ENCODE measurements at regions not wholly inside any gene's neighbourhood (a gene's known extent, or its start where the extent isn't known, plus 50 kb on each side); places are given as distances from the start of the nearest gene placed in this dataset.

- H3K4me3 ChIP-seq (ENCODE audit: low read depth in 2 of 2, low read length in 1 of 2): no peak overlapping the region
- WGBS (ENCODE audit: low lambda C conversion rate): 79% methylated on average over 8 of the region's 8 CpGs
- no peaks in the 10 kb centered on the region for H3K9me2 ChIP-seq
- H3K79me2 ChIP-seq (ENCODE audit: insufficient read depth): no peaks in the 10 kb centered on the region
- DNase-seq: no peak
- H4K20me1 ChIP-seq (ENCODE audit: insufficient read depth): no peaks in the 10 kb centered on the region
- TF ChIP-seq EP300 (IDR thresholded peaks at IDR 0.05; ENCODE audit: borderline replicate concordance in 1 of 2, low read depth in 1 of 2, low read length in 1 of 2): no peak
- TF ChIP-seq YY1 (IDR thresholded peaks at IDR 0.05; ENCODE audit: low read depth): no peak
- TF ChIP-seq NFIC (IDR thresholded peaks at IDR 0.05; ENCODE audit: borderline replicate concordance): no peak
- no peak for TF ChIP-seq REST (IDR thresholded peaks at IDR 0.05; ENCODE audit: low read depth, low read length)
- TF ChIP-seq FOSL2 (IDR thresholded peaks at IDR 0.05; ENCODE audit: borderline replicate concordance, low read depth): no peak
- TF ChIP-seq FOXJ3 (CRISPR knock-in tag; IDR thresholded peaks at IDR 0.05): no peak
- TF ChIP-seq, protein P1, sequence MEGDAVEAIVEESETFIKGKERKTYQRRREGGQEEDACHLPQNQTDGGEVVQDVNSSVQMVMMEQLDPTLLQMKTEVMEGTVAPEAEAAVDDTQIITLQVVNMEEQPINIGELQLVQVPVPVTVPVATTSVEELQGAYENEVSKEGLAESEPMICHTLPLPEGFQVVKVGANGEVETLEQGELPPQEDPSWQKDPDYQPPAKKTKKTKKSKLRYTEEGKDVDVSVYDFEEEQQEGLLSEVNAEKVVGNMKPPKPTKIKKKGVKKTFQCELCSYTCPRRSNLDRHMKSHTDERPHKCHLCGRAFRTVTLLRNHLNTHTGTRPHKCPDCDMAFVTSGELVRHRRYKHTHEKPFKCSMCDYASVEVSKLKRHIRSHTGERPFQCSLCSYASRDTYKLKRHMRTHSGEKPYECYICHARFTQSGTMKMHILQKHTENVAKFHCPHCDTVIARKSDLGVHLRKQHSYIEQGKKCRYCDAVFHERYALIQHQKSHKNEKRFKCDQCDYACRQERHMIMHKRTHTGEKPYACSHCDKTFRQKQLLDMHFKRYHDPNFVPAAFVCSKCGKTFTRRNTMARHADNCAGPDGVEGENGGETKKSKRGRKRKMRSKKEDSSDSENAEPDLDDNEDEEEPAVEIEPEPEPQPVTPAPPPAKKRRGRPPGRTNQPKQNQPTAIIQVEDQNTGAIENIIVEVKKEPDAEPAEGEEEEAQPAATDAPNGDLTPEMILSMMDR (IDR thresholded peaks at IDR 0.05): no peak
- TF ChIP-seq JUND (IDR thresholded peaks at IDR 0.05): no peak
- TF ChIP-seq TAF1 (IDR thresholded peaks at IDR 0.05; ENCODE audit: borderline replicate concordance, low read depth, low read length): no peak
- TF ChIP-seq POLR2AphosphoS5 (IDR thresholded peaks at IDR 0.05; ENCODE audit: low read depth, low read length): no peak
- TF ChIP-seq RXRA (IDR thresholded peaks at IDR 0.05; ENCODE audit: borderline replicate concordance, low read depth): no peak
- no peak for TF ChIP-seq CHD2 (IDR thresholded peaks at IDR 0.05; ENCODE audit: low read length, partially characterized antibody)
- TF ChIP-seq MEF2A (IDR thresholded peaks at IDR 0.05; ENCODE audit: borderline replicate concordance, low read depth): no peak
- TF ChIP-seq MXI1 (IDR thresholded peaks at IDR 0.05; ENCODE audit: low read depth, low read length): no peak
- no peak for TF ChIP-seq RFX5 (IDR thresholded peaks at IDR 0.05; ENCODE audit: low read length)
- TF ChIP-seq USF2 (IDR thresholded peaks at IDR 0.05; ENCODE audit: borderline replicate concordance, low read depth, low read length): no peak
- no peak for TF ChIP-seq RCOR1 (IDR thresholded peaks at IDR 0.05; ENCODE audit: low read length)
- TF ChIP-seq SIN3A (IDR thresholded peaks at IDR 0.05; ENCODE audit: borderline replicate concordance, low read depth, low read length): no peak
- TF ChIP-seq, protein P2, sequence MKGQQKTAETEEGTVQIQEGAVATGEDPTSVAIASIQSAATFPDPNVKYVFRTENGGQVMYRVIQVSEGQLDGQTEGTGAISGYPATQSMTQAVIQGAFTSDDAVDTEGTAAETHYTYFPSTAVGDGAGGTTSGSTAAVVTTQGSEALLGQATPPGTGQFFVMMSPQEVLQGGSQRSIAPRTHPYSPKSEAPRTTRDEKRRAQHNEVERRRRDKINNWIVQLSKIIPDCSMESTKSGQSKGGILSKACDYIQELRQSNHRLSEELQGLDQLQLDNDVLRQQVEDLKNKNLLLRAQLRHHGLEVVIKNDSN (IDR thresholded peaks at IDR 0.05; ENCODE audit: borderline replicate concordance, low read depth): no peak
- TF ChIP-seq IRF3 (IDR thresholded peaks at IDR 0.05; ENCODE audit: low read depth, low read length): no peak
- no peaks in the 10 kb centered on the region for H3K27me3 ChIP-seq (ENCODE audit: insufficient read depth)
- no peaks in the 10 kb centered on the region for H3K9me3 ChIP-seq
- ChIA-PET POLR2A (no interaction called here), CTCF (interaction anchor here (1.5 kb wide), 1 partner anchor 9 kb away, joined by 3 read pairs; no protein-coding TSS in a partner anchor)
- no peak overlapping the region for H3K4me2 ChIP-seq
- no peak overlapping the region for H2AFZ ChIP-seq (ENCODE audit: low read depth)
- no peaks in the 10 kb centered on the region for H3K36me3 ChIP-seq (replicated peaks in 1 of 2; ENCODE audit: control insufficient read depth in 1 of 2, insufficient read depth in 2 of 2, low read length in 1 of 2)
- H3K9ac ChIP-seq: no peak overlapping the region
- no peak overlapping the region for H3K27ac ChIP-seq (ENCODE audit: low read depth in 2 of 2, low read length in 1 of 2)
- H3K4me1 ChIP-seq (ENCODE audit: control insufficient read depth in 1 of 2, insufficient read depth in 2 of 2, low read depth in 1 of 2, low read length in 1 of 2): no peaks in the 10 kb centered on the region; a peak in 1 of 4 replicates
- H3F3A ChIP-seq (replicated peaks; ENCODE audit: insufficient read depth): no peaks in the 10 kb centered on the region
Measured at GRCh38 chr4:86443495-86443894, 83.6 kb upstream of the MAPK10 start.

All from SK-N-SH (cell line).